ENCODE measurements at regions not wholly inside any gene's neighbourhood (a gene's known extent, or its start where the extent isn't known, plus 50 kb on each side); places are given as distances from the start of the nearest gene placed in this dataset.

GRCh38 chr10:125213541-125214282 is 53.3 kb upstream of the CTBP2 start:
- no peak for TF ChIP-seq CTCF (IDR thresholded peaks at IDR 0.05)
- no peak for TF ChIP-seq POLR2A (IDR thresholded peaks at IDR 0.05)

Measured in esophagus squamous epithelium (tissue), 4 donors.